Activated T-cell treated with anti-CD3 and anti-CD28 coated beads, Interleukin-2, amount 50 U/mL, for 24 hours (primary cell): ENCODE measurements at regions not wholly inside any gene's neighbourhood (a gene's known extent, or its start where the extent isn't known, plus 50 kb on each side); places are given as distances from the start of the nearest gene placed in this dataset.
A peak's percentile ranks its signal among the peaks of the same experiment; 100 is the strongest.

ENCODE experiments used
- DNase-seq: peaks from one replicate; pipeline ENCODE4 v3.0.0-alpha.2; 2020
- H3K27ac Mint-ChIP-seq: 2 replicates; pipeline ENCODE4 v1.8.0; 2020; ENCODE audit warnings: mild to moderate bottlenecking, mixed read lengths
- H3K27me3 Mint-ChIP-seq: 2 replicates; pipeline ENCODE4 v1.8.0; 2020; ENCODE audit warnings: mixed read lengths
- H3K36me3 Mint-ChIP-seq: 2 replicates; pipeline ENCODE4 v1.8.0; 2020; ENCODE audit warnings: low read depth, mixed read lengths
- H3K4me1 Mint-ChIP-seq: 2 replicates; pipeline ENCODE4 v1.8.0; 2020; ENCODE audit warnings: low read depth, mixed read lengths
- H3K4me3 Mint-ChIP-seq: 2 replicates; pipeline ENCODE4 v1.8.0; 2020; ENCODE audit warnings: mild to moderate bottlenecking, moderate library complexity, mixed read lengths
- H3K9me3 Mint-ChIP-seq: 2 replicates; pipeline ENCODE4 v1.8.0; 2020; ENCODE audit warnings: mixed read lengths

DNA sequence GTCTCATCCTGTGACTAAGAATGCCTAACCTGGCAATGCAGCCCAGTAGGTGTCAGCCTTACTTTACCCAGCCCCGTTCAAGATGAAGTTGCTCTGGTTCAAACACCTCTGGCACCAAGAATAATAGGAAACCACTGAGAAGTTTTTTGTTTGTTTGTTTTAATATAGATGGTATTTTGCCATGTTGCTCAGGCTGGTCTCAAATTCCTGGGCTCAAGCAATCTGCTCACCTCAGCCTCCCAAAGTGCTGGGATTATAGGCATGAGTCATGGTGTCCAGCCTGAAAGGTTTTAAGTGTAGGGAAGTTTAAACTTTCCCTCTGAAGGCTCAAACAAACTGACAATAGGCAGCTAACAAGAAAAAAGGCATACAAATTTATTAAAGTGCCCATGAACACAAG lies 51.2 kb upstream of the ABCC4 start:
- peaks cover 7% of the 10 kb centered on the region for H3K27me3 Mint-ChIP-seq
- DNase-seq: no peak
- no peaks in the 10 kb centered on the region for H3K9me3 Mint-ChIP-seq
- no peaks in the 10 kb centered on the region for H3K36me3 Mint-ChIP-seq
- no peaks in the 10 kb centered on the region for H3K4me1 Mint-ChIP-seq
- no peak overlapping the region for H3K4me3 Mint-ChIP-seq
- no peak overlapping the region for H3K27ac Mint-ChIP-seq

DNA sequence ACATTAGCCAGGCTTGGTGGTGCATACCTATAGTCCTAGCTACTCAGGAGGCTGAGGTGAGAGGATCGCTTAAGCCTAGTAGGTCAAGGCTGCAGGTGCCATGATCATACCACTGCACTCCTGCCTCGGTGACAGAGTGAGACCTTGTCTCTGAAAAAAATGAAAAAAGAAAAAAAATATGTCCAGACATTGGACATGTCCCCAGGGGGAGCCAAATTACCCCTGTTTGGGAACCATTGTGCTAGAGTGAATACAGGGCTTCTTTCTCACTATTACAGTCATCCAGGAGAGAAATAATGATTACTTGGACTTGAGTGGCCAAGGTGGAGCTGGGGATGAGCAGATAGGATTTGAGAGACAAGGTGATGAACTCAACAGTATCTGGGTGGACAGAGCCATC lies 52.9 kb upstream of the ABCC4 start:
- no peak for DNase-seq
- no peaks in the 10 kb centered on the region for H3K36me3 Mint-ChIP-seq
- peaks cover 3% of the 10 kb centered on the region for H3K27me3 Mint-ChIP-seq
- no peak overlapping the region for H3K4me3 Mint-ChIP-seq
- H3K27ac Mint-ChIP-seq: no peak overlapping the region
- H3K9me3 Mint-ChIP-seq: no peaks in the 10 kb centered on the region
- H3K4me1 Mint-ChIP-seq: no peaks in the 10 kb centered on the region

DNA sequence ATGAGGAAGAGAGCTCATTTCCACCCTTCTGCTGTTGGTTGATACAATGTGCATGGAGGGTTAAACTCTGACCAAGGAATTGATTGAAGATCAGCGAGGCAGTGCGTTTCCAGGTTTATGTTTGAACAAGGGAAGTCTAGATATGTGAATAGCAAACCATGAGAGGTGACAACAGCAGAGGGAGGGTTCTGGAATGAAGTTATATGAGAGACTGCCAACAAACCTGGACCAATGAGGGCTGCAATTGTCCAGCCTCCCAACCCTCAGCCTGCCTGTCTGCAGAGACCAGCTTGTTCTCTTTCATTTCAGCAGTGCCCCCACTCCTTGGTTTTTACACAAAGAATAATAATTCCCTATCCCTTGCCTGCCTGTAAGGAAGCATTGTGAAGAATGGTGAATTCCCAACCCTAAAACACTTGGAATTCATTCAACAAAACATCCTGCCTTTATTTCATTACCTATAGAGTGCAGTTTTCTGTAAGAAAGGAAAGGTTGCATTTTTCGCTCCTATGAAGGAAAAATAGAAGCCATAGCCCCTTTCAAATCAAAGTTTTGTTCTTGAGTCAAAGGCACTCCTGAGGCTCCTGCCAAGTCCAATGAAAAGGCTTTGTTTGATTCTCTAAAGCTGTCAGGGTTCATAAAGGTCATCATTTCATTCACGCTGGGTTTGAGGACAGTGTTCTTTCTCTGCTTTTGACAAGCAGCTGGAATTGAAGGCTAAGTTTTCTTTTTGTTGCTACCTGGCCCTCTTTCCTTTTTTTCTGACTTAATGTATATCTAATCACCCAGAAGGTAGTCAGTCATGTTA lies 53.6 kb upstream of the ABCC4 start:
- H3K27me3 Mint-ChIP-seq: peaks cover 3% of the 10 kb centered on the region
- no peak overlapping the region for H3K4me3 Mint-ChIP-seq
- H3K4me1 Mint-ChIP-seq: no peaks in the 10 kb centered on the region
- H3K36me3 Mint-ChIP-seq: no peaks in the 10 kb centered on the region
- no peak for DNase-seq
- no peak overlapping the region for H3K27ac Mint-ChIP-seq
- no peaks in the 10 kb centered on the region for H3K9me3 Mint-ChIP-seq

DNA sequence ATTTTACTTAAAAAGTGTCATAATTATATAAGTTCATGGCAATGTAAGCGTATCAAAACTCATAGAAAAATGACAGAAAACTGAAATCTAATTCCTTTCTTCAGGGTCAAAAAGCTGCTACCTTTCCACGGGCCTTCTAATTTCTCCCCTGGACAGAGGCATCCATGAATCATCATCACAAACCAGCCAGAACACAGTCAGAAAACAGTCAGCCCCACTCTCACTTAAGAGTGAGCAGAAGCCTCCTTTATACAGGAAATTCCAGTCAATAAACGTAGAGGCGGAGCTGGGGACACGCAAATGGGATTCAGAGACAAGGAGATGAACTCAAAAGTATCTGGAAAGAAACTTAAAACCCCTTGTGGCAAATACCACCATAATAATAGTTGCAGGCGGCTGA lies 54.2 kb upstream of the ABCC4 start:
- no peak overlapping the region for H3K4me3 Mint-ChIP-seq
- H3K27me3 Mint-ChIP-seq: peaks cover 4% of the 10 kb centered on the region
- DNase-seq: no peak
- H3K9me3 Mint-ChIP-seq: no peaks in the 10 kb centered on the region
- H3K36me3 Mint-ChIP-seq: no peaks in the 10 kb centered on the region
- H3K27ac Mint-ChIP-seq: no peak overlapping the region
- no peaks in the 10 kb centered on the region for H3K4me1 Mint-ChIP-seq

DNA sequence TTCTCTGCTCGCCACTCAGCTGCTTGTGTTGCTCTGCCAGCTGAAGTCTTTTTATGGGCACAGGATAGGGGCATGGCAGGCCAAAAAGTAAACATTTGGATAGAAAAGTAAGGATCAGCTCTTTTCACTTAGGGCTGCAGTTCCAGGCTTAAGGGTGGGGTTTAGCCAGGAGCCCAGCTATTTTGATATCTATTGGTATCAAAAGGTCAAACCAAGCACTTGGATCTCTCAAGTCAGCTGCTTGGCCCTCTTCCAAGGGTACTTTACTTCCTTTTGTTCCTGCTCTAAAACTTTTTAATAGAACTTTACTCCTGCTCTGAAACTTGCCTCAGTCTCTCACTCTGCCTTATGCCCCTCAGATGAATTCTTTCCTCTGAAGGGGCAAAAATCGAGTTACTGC lies 55.7 kb upstream of the ABCC4 start:
- no peak overlapping the region for H3K27ac Mint-ChIP-seq
- no peaks in the 10 kb centered on the region for H3K36me3 Mint-ChIP-seq

DNA sequence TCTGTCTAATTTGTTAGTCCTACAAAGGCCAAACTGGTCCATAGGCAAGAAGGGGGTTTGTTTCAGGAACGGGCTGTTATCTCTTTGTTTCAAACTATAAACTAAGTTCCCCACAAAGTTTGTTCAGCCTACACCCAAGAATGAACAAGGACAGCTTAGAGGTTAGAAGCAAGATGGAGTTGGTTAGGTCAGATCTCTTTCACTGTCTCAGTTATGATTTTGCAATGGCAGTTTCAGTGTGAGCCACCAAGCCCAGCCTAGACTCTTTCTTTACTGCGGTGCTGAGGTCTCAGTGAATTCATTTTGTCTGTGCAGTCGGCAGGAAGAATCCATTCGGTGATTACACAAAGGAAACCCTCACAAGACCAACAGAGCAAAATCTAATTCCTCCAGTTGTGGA lies 56.6 kb upstream of the ABCC4 start:
- Mint-ChIP-seq H3K36me3 (no peaks in the 10 kb centered on the region), H3K4me3 (no peak overlapping the region), H3K27ac (no peak overlapping the region), H3K9me3 (no peaks in the 10 kb centered on the region), H3K27me3 (peaks cover 10% of the 10 kb centered on the region), H3K4me1 (no peaks in the 10 kb centered on the region)
- no peak for DNase-seq

More for the DNA sequence above, 55.7 kb upstream of the ABCC4 start:
- DNase-seq: no peak
- Mint-ChIP-seq H3K27me3 (peaks cover 6% of the 10 kb centered on the region), H3K9me3 (no peaks in the 10 kb centered on the region), H3K4me3 (no peak overlapping the region), H3K4me1 (no peaks in the 10 kb centered on the region)

DNA sequence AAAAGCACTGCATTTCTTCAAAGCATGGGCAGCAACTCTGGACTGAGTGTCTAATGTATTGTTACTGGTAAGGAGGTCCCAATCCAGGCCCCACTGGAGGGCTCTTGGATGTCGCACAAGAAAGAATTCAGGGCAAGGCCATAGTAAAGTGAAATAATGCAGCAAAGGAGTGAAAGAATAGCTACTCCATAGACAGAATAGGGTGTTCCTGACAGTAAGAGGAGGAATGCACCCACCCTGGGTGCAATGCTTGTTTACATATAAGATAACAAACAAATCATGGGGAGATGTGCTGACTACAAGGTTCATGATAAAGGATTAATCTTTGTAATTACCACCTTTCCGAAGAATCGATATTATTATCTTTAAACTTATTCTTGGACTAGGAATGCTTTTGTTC lies 58.8 kb upstream of the ABCC4 start:
- Mint-ChIP-seq H3K4me1 (no peaks in the 10 kb centered on the region), H3K36me3 (no peaks in the 10 kb centered on the region), H3K9me3 (no peaks in the 10 kb centered on the region), H3K27me3 (peaks cover 8% of the 10 kb centered on the region), H3K4me3 (no peak overlapping the region), H3K27ac (no peak overlapping the region)
- no peak for DNase-seq

DNA sequence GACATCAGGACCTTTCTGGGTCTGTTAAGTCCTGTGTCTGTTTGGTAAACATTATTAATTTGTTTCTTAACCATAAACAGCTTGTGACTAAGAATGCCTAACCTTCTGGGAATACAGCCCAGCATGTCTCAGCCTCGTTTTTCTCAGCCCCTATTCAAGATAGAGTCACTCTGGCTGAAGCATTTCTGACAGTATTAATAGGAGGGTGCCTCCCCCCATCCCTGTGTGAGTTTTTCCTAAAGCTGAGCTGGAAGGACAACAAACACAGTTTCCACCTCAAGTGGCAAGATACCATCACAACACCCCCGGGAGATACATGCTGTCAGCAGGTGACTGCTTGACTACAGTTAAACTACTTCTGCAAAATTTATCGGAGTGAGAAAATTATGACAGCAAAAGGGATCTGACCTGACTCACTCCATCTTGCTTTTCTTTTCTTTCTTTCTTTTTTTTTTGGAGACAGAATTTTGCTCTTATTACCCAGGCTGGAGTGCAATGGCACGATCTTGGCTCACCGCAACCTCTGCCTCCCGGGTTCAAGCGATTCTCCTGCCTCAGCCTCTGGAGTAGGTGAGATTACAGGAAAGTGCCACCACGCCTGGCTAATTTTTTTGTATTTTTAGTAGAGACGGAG lies 59.3 kb upstream of the ABCC4 start:
- H3K4me1 Mint-ChIP-seq: no peaks in the 10 kb centered on the region
- no peaks in the 10 kb centered on the region for H3K9me3 Mint-ChIP-seq
- no peak overlapping the region for H3K4me3 Mint-ChIP-seq
- DNase-seq: no peak
- no peaks in the 10 kb centered on the region for H3K36me3 Mint-ChIP-seq
- no peak overlapping the region for H3K27ac Mint-ChIP-seq
- H3K27me3 Mint-ChIP-seq: peaks cover 8% of the 10 kb centered on the region

DNA sequence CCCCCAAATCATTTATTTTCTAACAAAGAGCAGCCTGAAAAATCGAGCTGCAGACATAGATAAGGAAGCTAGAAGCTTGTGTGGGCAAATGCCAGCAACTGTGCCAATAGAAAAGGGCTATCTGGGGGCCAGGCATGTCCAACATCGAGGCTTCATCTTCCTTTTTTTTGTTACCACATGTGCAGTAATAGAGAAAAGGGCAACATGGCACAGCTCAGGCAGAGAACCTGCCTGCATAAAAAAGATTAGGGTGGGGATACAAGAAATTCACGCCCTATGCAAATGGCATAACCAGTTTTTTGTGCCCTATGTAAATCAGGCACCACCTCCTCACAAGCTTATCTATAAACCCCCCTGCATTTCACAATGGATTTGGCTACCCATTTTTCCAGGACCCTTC lies 60.4 kb upstream of the ABCC4 start:
- Mint-ChIP-seq H3K9me3 (no peaks in the 10 kb centered on the region), H3K27me3 (peaks cover 8% of the 10 kb centered on the region), H3K36me3 (no peaks in the 10 kb centered on the region), H3K4me3 (no peak overlapping the region), H3K27ac (no peak overlapping the region), H3K4me1 (no peaks in the 10 kb centered on the region)
- DNase-seq: no peak

DNA sequence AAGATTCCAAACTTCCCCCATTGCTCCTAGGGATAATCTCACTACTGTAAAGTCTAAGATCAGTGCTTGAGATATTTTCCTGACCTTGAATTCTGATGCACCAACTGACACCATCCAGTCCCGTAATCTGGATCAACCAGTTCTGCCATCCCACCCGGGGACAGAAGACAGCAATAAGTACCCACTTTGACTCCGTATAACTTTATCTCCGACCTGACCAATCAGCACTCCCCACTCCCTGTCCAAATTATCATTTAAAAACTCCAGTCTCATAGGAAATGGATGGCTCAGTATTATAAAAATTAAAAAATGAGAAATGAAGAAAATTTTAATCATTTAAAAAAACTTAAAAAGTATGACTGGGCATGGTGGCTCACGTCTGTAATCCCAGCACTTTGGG lies 61.4 kb upstream of the ABCC4 start:
- no peaks in the 10 kb centered on the region for H3K4me1 Mint-ChIP-seq
- peaks cover 10% of the 10 kb centered on the region for H3K27me3 Mint-ChIP-seq
- no peaks in the 10 kb centered on the region for H3K36me3 Mint-ChIP-seq
- no peak for DNase-seq
- no peak overlapping the region for H3K4me3 Mint-ChIP-seq
- H3K9me3 Mint-ChIP-seq: no peaks in the 10 kb centered on the region
- no peak overlapping the region for H3K27ac Mint-ChIP-seq

DNA sequence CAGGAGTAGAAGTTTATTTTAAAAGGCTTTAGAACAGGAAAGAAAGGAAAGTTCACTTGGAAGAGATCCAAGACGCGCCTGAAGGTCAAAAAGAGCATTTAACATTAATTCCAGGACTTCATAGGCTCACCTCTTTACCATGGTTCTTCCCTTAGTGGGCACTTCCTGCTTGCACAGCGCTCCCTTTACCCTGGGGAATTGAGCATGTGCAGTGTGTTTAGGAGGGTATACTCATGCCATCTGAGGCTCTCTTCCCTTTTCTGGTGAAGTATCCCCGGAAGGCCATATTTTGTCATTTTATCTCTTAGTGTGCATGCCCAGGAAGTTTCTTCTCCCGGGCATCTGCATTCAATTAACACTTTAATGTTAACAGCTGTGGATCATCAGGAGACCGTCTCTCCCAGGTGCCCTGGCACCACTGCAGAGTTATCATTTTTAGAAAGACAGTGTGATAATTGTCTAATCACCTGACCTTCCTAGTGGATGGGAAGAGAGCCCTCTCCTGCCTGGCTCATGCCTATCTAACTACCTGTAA lies 66.1 kb upstream of the ABCC4 start:
- Mint-ChIP-seq H3K27ac (no peak overlapping the region), H3K36me3 (no peaks in the 10 kb centered on the region), H3K4me3 (no peak overlapping the region), H3K27me3 (peaks cover 10% of the 10 kb centered on the region), H3K4me1 (peaks cover 1% of the 10 kb centered on the region), H3K9me3 (no peaks in the 10 kb centered on the region)
- no peak for DNase-seq

DNA sequence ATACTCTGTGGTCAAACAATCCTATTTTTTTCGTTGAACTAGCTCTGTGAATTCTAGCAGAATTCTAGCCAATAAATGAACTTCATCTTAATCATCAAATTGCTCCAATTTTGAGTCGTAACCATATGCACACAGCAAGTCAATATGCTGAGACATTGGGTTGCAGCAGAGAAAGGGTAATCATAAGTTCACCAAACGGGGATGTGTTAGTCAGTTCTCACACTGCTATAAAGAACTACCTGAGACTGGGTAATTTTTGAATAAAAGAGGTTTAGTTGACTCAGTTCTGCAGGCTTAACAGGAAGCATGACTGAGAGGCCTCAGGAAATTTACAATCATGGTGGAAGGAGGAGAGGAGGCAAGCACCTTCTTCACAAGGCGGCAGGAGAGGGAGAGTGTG lies 67.7 kb upstream of the ABCC4 start:
- H3K27ac Mint-ChIP-seq: no peak overlapping the region
- no peaks in the 10 kb centered on the region for H3K9me3 Mint-ChIP-seq
- DNase-seq: no peak
- peaks cover 7% of the 10 kb centered on the region for H3K27me3 Mint-ChIP-seq
- H3K4me3 Mint-ChIP-seq: no peak overlapping the region
- H3K36me3 Mint-ChIP-seq: no peaks in the 10 kb centered on the region
- H3K4me1 Mint-ChIP-seq: peaks cover 1% of the 10 kb centered on the region

DNA sequence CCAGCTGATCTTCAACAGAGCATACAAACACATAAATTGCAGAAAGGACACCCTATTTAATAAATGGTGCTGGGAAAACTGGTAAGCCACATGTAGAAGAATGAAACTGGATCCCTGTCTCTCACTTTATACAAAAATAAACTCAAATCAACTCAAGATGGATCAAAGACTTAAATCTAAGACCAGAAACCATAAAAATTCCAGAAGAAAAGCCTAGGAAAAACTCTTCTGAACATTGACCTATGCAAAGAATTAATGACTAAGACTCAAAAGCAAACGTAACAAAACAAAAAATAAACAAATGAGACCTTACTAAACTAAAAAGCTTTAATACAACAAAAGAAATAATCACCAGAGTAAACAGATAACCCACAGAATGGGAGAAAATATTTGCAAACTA lies 74.5 kb upstream of the ABCC4 start:
- Mint-ChIP-seq H3K27ac (no peak overlapping the region), H3K4me3 (no peak overlapping the region), H3K4me1 (peaks cover 4% of the 10 kb centered on the region), H3K9me3 (no peaks in the 10 kb centered on the region), H3K27me3 (peaks cover 10% of the 10 kb centered on the region), H3K36me3 (no peaks in the 10 kb centered on the region)
- DNase-seq: no peak

DNA sequence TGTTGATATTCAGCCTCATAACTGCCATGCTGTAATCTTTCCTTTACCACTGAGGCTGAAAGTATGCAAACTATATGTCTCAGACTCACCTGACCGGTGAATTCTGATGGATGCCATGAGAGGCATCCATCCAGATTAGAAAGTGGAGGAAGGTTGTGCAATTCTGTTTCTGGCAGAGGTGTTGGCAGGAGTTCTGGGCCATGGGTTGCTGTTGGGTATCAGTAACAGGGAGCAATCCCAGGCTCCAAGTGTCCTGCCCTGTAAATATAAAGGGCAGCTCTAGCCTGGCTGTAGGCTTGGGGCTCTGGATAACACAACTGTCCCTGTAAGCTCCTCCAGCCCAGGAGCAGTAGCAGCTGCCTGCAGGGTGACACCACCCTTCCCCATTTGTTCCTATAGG lies 77.4 kb upstream of the ABCC4 start:
- H3K36me3 Mint-ChIP-seq: no peaks in the 10 kb centered on the region
- no peak overlapping the region for H3K4me3 Mint-ChIP-seq
- H3K9me3 Mint-ChIP-seq: no peaks in the 10 kb centered on the region
- peaks cover 7% of the 10 kb centered on the region for H3K27me3 Mint-ChIP-seq
- peaks cover 6% of the 10 kb centered on the region for H3K4me1 Mint-ChIP-seq
- H3K27ac Mint-ChIP-seq: no peak overlapping the region
- DNase-seq: no peak

DNA sequence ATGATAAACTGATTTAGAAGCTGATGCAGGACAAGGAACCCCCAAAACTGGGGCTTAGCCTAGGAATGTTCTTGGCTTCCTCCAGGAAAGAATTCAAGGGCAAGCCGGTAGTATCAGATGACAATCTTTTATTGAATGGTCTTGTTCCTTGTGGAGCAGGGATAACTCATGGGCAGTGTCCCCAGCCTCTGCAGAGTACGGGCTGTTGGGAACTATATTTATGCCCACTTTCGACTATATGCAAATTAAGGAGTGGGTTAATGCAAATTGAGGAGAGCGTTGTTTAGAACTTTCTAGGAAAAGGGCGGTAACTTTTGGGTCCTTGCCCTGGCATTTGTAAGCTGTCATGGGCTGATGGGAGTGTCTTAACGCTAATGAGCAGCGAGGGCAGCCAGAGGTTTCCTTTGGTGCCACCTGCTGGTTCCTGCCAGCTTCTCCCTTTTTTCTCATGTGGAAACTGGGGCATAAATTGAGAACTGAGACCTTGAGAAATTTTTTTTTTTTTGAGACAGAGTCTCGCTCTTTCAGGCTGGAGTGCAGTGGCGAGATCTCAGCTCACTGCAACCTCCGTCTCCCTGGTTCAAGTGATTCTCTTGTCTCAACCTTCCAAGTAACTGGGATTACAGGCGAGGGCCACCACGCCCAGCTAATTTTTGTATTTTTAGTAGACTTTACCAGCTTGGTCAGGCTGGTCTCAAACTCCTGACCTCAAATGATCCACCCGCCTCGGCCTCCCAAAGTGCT lies 79.4 kb upstream of the ABCC4 start:
- H3K4me3 Mint-ChIP-seq: no peak overlapping the region
- H3K36me3 Mint-ChIP-seq: no peaks in the 10 kb centered on the region
- H3K4me1 Mint-ChIP-seq: peaks cover 6% of the 10 kb centered on the region
- DNase-seq: peak; percentile 71
- H3K27me3 Mint-ChIP-seq: peaks cover 8% of the 10 kb centered on the region
- no peaks in the 10 kb centered on the region for H3K9me3 Mint-ChIP-seq
- H3K27ac Mint-ChIP-seq: no peak overlapping the region
